ENCODE measurements at regions not wholly inside any gene's neighbourhood (a gene's known extent, or its start where the extent isn't known, plus 50 kb on each side); places are given as distances from the start of the nearest gene placed in this dataset.

- no peak for DNase-seq (ENCODE audit: low read depth in 1 of 2, low spot score in 1 of 2)
- H3K27ac ChIP-seq (replicated peaks) = no peak overlapping the region
- TF ChIP-seq SPI1 (IDR thresholded peaks at IDR 0.05; ENCODE audit: borderline replicate concordance, low read depth) = no peak
- no peak for TF ChIP-seq REST (IDR thresholded peaks at IDR 0.05; ENCODE audit: insufficient replicate concordance, low read depth)
- no peak for TF ChIP-seq CTCF (IDR thresholded peaks at IDR 0.05; ENCODE audit: insufficient read depth, low read length)
- no peak for TF ChIP-seq GABPA (IDR thresholded peaks at IDR 0.05; ENCODE audit: low read depth)
- no peak for TF ChIP-seq POLR2AphosphoS5 (IDR thresholded peaks at IDR 0.05; ENCODE audit: low read depth)
- H3K27me3 ChIP-seq (ENCODE audit: insufficient read depth, poor library complexity, severe bottlenecking) = no peaks in the 10 kb centered on the region
- H3K4me3 ChIP-seq (replicated peaks; ENCODE audit: insufficient read depth, low read length) = no peak overlapping the region
These were observed 286.1 kb upstream of the KLF6 start for GRCh38 chr10:4070921-4071660.

- H3K4me3 ChIP-seq (replicated peaks; ENCODE audit: insufficient read depth, low read length) = no peak overlapping the region
- no peaks in the 10 kb centered on the region for H3K27me3 ChIP-seq (ENCODE audit: insufficient read depth, poor library complexity, severe bottlenecking)
- TF ChIP-seq CTCF (IDR thresholded peaks at IDR 0.05; ENCODE audit: insufficient read depth, low read length) (no peak), SPI1 (IDR thresholded peaks at IDR 0.05; ENCODE audit: borderline replicate concordance, low read depth) (no peak), GABPA (IDR thresholded peaks at IDR 0.05; ENCODE audit: low read depth) (no peak), REST (IDR thresholded peaks at IDR 0.05; ENCODE audit: insufficient replicate concordance, low read depth) (no peak), POLR2AphosphoS5 (IDR thresholded peaks at IDR 0.05; ENCODE audit: low read depth) (no peak)
- no peak for DNase-seq (ENCODE audit: low read depth in 1 of 2, low spot score in 1 of 2)
- no peak overlapping the region for H3K27ac ChIP-seq (replicated peaks)
These were observed 285.2 kb upstream of the KLF6 start for GRCh38 chr10:4070184-4070583.

- H3K27ac ChIP-seq (replicated peaks) = no peak overlapping the region
- no peaks in the 10 kb centered on the region for H3K27me3 ChIP-seq (ENCODE audit: insufficient read depth, poor library complexity, severe bottlenecking)
- no peak overlapping the region for H3K4me3 ChIP-seq (replicated peaks; ENCODE audit: insufficient read depth, low read length)
- TF ChIP-seq CTCF (IDR thresholded peaks at IDR 0.05; ENCODE audit: insufficient read depth, low read length) = no peak
- TF ChIP-seq POLR2AphosphoS5 (IDR thresholded peaks at IDR 0.05; ENCODE audit: low read depth) = no peak
- TF ChIP-seq GABPA (IDR thresholded peaks at IDR 0.05; ENCODE audit: low read depth) = no peak
- TF ChIP-seq REST (IDR thresholded peaks at IDR 0.05; ENCODE audit: insufficient replicate concordance, low read depth) = no peak
- TF ChIP-seq SPI1 (IDR thresholded peaks at IDR 0.05; ENCODE audit: borderline replicate concordance, low read depth) = no peak
- DNase-seq (ENCODE audit: low read depth in 1 of 2, low spot score in 1 of 2) = no peak
These were observed 284.5 kb upstream of the KLF6 start for GRCh38 chr10:4069491-4069890.
